ENCODE measurements at regions not wholly inside any gene's neighbourhood (a gene's known extent, or its start where the extent isn't known, plus 50 kb on each side); places are given as distances from the start of the nearest gene placed in this dataset.

DNA sequence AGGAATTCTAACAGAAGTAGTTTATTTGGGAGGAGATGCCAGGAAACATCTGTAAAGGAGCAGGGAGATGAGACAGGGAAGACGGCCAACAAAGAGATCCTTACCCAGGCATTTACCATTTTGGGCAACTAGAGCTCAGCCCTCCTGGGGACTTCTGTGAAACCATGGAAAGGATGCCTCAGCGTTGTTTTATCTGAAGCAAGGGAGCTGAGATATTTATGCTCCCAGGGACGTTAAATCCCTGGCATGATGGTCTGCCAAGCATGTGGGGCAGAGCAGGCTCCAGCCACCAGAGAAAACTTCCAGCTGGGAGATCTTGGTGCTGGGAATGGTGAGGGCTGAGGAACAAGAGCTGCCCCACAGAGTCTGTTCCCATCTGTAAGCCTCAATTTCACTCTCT lies 114.8 kb upstream of the FOXF1 start:
- no peak for DNase-seq

GRCh38 chr16:86396422-86396821 lies 113.9 kb upstream of the FOXF1 start:
- DNase-seq = no peak

GRCh38 chr16:86396901-86397311 lies 113.4 kb upstream of the FOXF1 start:
- no peak for DNase-seq

GRCh38 chr16:86398201-86398600 lies 112.1 kb upstream of the FOXF1 start:
- DNase-seq = no peak

DNA sequence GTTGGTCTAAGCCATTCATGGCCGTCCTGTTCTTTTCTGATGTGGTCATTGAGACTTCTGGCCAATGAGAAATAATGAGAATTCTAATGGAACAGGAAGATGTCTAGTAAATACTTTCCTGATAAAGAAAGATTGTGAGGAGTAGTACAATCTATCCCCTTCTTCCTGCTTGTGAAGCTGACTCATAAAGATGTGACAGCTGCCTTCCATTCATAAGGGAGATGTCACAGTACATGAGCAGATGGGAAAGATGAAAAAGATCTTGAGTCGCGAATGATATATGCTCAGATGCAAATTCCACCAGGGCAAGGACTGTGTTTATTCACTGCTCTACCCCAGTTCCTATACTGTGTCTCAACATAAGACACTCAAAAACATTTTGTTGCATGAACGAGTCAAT lies 111.7 kb upstream of the FOXF1 start:
- DNase-seq = no peak

DNA sequence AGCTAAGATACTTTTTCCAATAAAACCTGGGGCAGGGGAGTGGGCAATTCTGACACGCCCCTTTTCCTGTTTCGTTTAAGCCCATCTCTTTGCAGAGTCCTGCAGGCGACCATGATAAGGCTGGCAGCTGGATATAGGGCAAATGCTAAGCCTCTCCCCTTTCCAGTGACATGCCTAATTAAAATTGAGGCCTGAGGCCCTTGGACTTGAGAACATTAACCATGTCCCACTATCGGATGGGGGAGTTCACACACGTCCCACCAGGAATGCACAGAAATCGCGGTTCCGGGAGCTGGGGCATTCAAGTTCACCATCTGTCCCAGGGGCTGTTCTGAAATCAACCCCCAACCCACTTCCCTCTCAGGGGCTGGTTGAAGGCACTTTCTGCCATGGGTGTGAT lies 109.2 kb upstream of the FOXF1 start:
- no peak for DNase-seq

- no peak for DNase-seq
Observed at GRCh38 chr16:86403085-86403484, 107.2 kb upstream of the FOXF1 start.

DNA sequence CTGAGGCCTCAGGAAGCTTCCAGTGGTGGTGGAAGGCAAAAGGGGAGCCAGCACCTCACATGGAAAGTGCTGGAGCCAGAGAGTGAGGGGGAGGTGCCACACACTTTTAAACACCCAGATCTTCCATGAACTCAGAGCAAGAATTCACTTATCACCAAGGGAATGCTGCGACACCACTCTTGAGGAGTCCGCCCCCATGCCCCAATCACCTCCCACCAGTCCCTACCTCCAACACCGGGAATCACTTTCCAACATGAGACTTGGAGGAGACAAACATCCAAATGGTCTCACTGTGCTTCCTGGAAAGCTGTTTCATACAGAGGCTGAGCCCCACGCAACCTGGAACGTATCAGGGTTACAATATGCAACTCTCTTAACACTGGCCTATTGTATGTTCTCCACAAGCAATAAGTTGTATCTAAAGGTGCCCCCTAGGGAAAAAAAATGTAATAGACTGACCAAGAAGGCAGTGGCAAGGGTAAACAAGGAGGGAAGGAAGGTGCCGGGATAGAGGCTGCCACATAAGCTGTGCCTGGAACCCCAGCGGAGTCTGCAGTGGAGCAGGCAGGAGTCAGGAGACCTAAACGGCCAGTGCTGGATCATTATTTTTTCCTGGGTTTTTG lies 106.7 kb upstream of the FOXF1 start:
- DNase-seq = no peak

- no peak for DNase-seq
Observed at GRCh38 chr16:86404678-86405077, 105.6 kb upstream of the FOXF1 start.

DNA sequence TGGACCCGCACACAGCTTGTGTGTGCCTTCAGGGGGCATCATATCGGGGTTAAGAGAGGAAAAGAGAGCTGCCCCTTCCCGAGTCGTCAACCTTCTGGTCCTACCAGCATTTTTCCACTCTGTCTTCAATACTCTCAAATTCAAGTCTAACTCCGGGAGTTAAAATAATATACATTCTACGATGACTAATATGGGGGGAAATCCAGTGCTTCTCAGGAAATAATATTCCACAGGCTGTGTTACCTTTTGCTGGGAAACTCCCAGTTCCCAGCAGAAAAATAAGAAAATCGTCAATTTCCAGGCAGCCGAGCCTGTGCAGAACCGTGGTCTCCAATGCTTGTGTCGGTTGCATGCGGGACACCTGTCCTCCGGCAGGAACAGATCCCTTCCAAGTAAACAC lies 105.0 kb upstream of the FOXF1 start:
- DNase-seq = no peak

DNA sequence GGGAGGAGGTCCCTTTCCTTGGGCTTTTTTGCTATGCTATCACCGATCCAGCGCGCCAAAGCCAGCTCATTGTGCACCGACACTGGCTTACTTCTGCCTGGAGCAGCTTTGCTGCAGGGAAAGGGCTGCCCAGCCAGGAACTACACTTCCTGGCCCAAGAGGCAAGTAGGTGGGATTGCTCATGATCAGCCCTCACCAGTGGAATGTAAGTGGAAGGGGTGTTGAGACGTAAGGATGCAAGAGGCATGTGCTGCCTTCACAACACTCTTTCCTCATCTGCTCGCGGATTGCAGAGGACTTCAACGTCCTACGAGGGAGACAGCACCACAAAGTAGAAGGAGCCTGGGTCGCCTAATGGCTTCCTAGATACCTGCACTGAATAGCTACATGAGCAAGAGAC lies 104.3 kb upstream of the FOXF1 start:
- no peak for DNase-seq

DNA sequence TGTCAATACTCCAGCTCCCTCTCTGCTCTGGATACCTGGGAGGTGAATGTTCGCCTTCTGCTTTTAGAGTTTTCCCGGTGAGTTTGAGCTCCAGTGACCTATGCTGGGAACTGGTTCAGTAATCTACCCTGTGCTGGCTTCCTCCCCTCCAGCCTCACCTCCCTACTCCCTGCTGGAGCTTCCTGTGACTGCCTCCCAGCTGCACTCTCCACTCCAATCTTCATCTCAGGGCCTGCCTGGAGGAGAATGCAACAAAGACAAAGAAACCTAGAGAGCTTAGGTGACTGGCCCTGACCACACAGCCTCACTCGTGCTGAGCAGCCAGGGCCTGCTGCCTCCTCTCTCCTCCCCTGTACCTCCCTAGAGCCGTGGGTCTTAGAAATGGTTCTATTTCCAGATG lies 101.6 kb upstream of the FOXF1 start:
- no peak for DNase-seq

DNA sequence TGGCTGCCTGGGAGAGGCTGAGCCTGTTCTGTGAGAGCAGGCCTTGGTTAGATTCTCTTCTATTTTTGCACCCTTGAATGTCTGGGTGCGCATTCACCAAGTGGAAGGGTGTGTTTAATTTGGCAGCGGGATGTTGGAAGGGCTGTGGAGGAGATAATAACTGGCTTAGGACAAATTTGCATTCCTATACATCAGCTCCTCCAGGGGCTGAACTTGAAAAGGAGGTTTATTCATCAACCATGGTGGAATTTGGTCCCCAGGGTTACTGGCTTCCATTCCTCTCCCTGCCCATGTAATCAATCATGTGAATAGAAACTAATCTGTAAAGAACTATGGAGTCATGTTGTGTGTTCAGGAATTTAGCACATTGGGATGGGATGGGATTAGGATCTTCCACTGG lies 100.2 kb upstream of the FOXF1 start:
- no peak for DNase-seq

GRCh38 chr16:86410529-86410928 lies 99.8 kb upstream of the FOXF1 start:
- no peak for DNase-seq

- no peak for DNase-seq
Observed at GRCh38 chr16:86411897-86412296, 98.4 kb upstream of the FOXF1 start.

DNA sequence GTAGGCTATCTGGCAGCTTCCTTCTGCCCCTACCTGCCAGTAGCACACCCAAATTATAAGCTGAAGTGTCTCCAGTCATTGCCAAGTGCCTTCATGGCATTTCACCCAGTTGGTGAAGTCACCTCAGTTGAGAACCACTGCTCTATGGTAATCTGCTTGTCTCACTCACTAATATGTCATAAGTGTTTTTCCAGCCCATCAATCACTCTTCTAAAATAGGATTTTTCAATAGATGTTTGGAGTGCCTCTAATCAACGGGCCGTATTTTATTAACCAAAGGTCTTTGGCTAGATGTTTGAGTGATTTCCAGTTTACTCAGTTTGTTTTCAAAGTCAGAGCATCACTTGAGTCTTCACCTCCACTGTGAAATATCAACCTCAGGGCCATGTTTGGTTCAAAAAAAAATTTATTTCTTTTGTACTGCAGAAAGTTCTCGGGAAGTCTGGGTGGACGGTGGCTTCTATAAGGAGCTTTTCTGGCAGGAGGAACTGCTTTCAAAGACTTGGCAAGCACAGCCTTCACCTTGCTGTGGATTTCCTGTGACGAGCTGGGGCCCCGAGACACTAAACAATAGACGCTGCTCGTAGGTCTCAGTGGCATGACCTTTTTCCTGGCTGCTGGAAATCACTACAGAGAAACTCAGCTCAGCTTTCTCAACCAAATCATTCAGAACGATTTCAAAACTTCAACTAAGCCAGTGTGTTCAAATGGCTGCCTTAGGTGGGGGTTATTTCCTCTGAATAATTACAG lies 95.2 kb upstream of the FOXF1 start:
- no peak for DNase-seq

DNA sequence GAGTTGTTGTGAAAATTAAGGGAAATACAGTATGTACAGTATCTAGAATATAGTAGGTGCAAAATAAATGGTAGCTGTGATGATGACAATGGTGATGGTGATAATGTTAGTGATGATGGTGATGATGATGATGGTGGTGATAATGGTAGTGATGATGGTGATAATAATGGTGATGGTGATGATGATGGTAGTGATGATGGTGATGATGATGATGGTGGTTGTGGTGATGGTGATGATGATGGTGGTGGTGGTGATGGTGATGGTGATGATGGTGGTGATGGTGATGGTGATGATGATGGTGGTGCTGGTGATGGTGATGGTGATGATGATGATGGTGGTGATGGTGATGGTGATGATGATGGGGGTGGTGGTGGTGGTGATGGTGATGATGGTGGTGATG lies 91.3 kb upstream of the FOXF1 start:
- DNase-seq = no peak

DNA sequence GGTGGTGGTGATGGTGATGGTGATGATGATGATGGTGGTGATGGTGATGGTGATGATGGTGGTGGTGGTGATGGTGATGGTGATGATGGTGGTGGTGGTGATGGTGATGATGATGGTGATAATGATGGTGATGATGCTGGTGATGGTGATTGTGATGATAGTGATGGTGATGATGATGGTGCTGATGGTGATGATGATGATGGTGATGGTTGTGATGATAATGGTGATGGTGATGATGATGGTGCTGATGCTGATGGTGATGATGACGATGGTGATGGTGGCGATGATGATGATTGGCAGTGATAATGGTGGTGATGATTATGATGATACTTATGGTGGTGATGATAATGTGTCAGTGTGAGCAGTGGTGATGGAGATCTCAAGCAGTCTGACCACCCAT lies 90.8 kb upstream of the FOXF1 start:
- DNase-seq = no peak

GRCh38 chr16:86421995-86422394 lies 88.3 kb upstream of the FOXF1 start:
- no peak for DNase-seq

GRCh38 chr16:86424398-86424797 lies 85.9 kb upstream of the FOXF1 start:
- no peak for DNase-seq

- DNase-seq = no peak
Observed at GRCh38 chr16:86424985-86425384, 85.3 kb upstream of the FOXF1 start.

GRCh38 chr16:86426063-86426642 lies 84.2 kb upstream of the FOXF1 start:
- no peak for DNase-seq

- no peak for DNase-seq
Observed at GRCh38 chr16:86427433-86427851, 82.9 kb upstream of the FOXF1 start.

DNA sequence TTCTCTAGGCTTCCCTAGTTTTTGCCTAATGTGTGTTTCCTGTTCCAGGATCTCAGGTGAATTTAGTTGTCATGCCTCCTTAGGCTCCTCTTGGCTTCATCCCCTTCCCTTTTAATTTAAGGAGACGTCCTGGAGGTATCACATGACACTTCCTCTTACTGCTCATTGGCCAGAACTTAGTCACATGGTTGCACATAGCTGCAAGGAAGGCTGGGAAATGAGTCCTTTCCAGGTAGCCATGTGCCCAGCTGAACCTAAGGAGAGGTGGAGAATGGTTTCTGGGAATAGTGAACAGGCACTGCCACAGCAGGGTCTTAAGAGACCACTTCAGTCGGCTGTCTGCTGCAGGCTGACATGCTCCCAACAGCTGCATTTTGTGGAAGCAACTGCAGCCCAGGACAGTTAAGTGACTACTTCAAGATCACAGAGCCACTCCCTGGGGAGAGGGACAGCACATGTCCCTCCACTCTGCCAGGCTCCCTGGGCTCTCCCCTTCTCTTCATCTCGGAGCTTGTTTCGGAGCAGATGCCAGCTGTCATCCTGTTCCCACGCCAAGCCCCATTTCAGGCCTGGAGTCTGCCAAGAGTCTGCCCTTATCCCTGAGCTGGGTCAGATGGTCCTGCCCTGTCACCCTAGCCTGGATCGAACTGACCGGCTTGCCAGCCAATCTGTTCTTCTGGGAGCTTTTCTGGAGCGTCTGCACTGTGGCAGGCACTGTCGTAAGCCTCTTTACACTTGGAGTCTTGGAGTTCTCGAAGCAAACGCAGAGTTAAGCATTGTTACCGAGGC lies 81.4 kb upstream of the FOXF1 start:
- no peak for DNase-seq

Data from stimulated activated CD8-positive, alpha-beta memory T cell treated with anti-CD3 and anti-CD28 coated beads, Interleukin-4, amount 100 ng/mL, for 48 hours (primary cell).